KMS-11 (cell line): ENCODE measurements at regions not wholly inside any gene's neighbourhood (a gene's known extent, or its start where the extent isn't known, plus 50 kb on each side); places are given as distances from the start of the nearest gene placed in this dataset.

Experiments
- H2AFZ ChIP-seq: fragments of 200-600 bp; sonication (generic); 2 replicates; pipeline ENCODE4 v1.6.1; 2016; ENCODE audit warnings: antibody characterized with exemption, mixed run types, low read depth
- H3K27ac ChIP-seq: fragments of 200-600 bp; sonication (generic); 2 replicates; pipeline ENCODE4 v1.6.1; 2016; ENCODE audit warnings: mild to moderate bottlenecking, mixed run types
- H3K27me3 ChIP-seq: fragments of 200-600 bp; sonication (generic); 2 replicates; pipeline ENCODE4 v1.6.1; 2017; ENCODE audit warnings: mild to moderate bottlenecking, low read depth, mixed run types, moderate library complexity; ENCODE audit not compliant: insufficient read depth
- H3K36me3 ChIP-seq: fragments of 200-600 bp; sonication (generic); 2 replicates; pipeline ENCODE4 v1.6.1; 2017; ENCODE audit warnings: mild to moderate bottlenecking, mixed run types; ENCODE audit not compliant: insufficient read depth
- H3K4me1 ChIP-seq: fragments of 200-600 bp; sonication (generic); 2 replicates; pipeline ENCODE4 v1.6.1; 2016; ENCODE audit warnings: mild to moderate bottlenecking, low read depth, mixed run types; ENCODE audit not compliant: poor library complexity, severe bottlenecking
- H3K4me2 ChIP-seq: fragments of 200-600 bp; sonication (generic); 2 replicates; pipeline ENCODE4 v1.7.0; 2016; ENCODE audit warnings: mild to moderate bottlenecking, mixed run types
- H3K4me3 ChIP-seq: fragments of 200-600 bp; sonication (generic); IDR thresholded peaks from 2 replicates; pipeline ENCODE4 v1.6.1; 2017; ENCODE audit warnings: low read depth, low read length, mixed read lengths; ENCODE audit not compliant: insufficient read depth
- H3K79me2 ChIP-seq: fragments of 200-600 bp; sonication (generic); 2 replicates; pipeline ENCODE4 v1.6.1; 2016; ENCODE audit warnings: low read depth, mixed run types; ENCODE audit not compliant: insufficient read depth
- H3K9ac ChIP-seq: fragments of 200-600 bp; sonication (generic); 2 replicates; pipeline ENCODE4 v1.6.1; 2016; ENCODE audit warnings: mild to moderate bottlenecking, mixed run types
- H4K20me1 ChIP-seq: fragments of 200-600 bp; sonication (generic); 2 replicates; pipeline ENCODE4 v1.6.1; 2016; ENCODE audit warnings: mild to moderate bottlenecking, mixed run types; ENCODE audit not compliant: insufficient read depth
- TF ChIP-seq, protein P1 (sequence below): fragments of 200-600 bp; sonication (generic); conservative IDR thresholded peaks from 2 replicates; pipeline ENCODE4 v1.6.1; 2017; ENCODE audit warnings: low read depth, mild to moderate bottlenecking, antibody characterized with exemption, low read length, moderate library complexity, mixed read lengths

DNA sequence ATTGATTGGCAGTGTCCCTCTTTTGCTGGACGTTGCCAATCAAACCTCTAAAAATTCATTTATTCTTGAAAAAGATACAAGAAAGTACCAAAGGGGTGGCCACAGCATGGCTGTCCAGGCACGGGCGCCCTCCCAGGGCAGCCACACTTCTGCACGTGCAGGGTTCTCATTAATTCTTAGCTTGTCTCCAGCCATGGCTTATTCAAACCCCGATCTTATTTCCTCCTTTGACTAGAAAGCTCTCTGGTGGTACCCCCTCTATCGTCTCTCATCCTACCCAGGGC, 123.9 kb downstream of the CTTN start:
- TF ChIP-seq, protein P1, sequence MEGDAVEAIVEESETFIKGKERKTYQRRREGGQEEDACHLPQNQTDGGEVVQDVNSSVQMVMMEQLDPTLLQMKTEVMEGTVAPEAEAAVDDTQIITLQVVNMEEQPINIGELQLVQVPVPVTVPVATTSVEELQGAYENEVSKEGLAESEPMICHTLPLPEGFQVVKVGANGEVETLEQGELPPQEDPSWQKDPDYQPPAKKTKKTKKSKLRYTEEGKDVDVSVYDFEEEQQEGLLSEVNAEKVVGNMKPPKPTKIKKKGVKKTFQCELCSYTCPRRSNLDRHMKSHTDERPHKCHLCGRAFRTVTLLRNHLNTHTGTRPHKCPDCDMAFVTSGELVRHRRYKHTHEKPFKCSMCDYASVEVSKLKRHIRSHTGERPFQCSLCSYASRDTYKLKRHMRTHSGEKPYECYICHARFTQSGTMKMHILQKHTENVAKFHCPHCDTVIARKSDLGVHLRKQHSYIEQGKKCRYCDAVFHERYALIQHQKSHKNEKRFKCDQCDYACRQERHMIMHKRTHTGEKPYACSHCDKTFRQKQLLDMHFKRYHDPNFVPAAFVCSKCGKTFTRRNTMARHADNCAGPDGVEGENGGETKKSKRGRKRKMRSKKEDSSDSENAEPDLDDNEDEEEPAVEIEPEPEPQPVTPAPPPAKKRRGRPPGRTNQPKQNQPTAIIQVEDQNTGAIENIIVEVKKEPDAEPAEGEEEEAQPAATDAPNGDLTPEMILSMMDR: no peak

DNA sequence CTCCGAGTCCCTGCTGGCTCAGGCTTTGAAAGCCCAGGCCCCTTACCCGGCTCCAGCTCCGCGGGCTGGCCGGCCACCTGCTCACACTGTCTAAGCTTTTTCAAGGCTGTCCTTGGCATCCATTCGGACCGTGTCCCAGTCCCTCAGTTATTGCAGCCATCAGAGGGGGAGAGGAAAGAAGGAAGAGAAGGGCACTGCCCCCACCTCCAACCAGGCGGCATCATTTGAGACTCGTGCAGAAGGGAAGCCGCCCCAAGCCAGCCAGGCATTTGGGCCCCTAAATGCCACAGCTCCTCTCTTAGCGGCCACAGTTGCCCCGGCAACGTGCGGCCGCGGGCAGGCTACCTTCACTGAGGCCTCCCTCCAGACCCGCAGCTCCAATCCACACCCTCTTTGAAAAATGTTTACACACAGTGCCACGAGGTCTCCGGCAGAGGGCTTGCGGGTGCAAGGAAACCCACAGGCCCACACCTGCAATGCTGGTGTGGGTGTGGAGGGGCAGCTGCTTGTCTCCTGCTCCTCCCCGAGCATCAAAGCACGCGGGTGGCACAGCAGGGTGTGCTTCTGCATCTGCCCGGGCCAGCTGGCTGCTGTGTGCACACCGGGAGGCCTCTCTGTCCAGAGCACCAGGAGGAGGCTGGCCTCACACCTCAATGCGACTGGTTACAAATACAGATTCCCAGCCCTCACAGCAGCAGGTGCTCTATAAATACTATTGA, 124.4 kb downstream of the CTTN start:
- Histone ChIP-seq H3K4me3 (no peak overlapping the region), H3K79me2 (no peaks in the 10 kb centered on the region), H3K4me2 (peak overlapping the region; percentile 33; the same call in 1 of the 2 replicates), H3K4me1 (peaks cover 18% of the 10 kb centered on the region), H3K27me3 (no peaks in the 10 kb centered on the region), H2AFZ (no peak overlapping the region), H3K36me3 (no peaks in the 10 kb centered on the region), H3K27ac (no peak overlapping the region), H4K20me1 (no peaks in the 10 kb centered on the region), H3K9ac (no peak overlapping the region)
- TF ChIP-seq, protein P1: 0 out of 2 replicates have a peak, but pooled peaks have one; percentile 24

More for the DNA sequence above, 123.9 kb downstream of the CTTN start:
- H4K20me1 ChIP-seq: no peaks in the 10 kb centered on the region
- H3K4me1 ChIP-seq: peaks cover 18% of the 10 kb centered on the region
- H2AFZ ChIP-seq: no peak overlapping the region
- H3K27ac ChIP-seq: no peak overlapping the region
- H3K36me3 ChIP-seq: no peaks in the 10 kb centered on the region
- H3K4me3 ChIP-seq: no peak overlapping the region
- H3K27me3 ChIP-seq: no peaks in the 10 kb centered on the region
- H3K9ac ChIP-seq: no peak overlapping the region
- H3K79me2 ChIP-seq: no peaks in the 10 kb centered on the region
- H3K4me2 ChIP-seq: peak overlapping the region; percentile 33; the same call in 1 of the 2 replicates

GRCh38 chr11:70523384-70524095, 125.2 kb downstream of the CTTN start:
- Histone ChIP-seq H3K27ac (no peak overlapping the region), H3K79me2 (no peaks in the 10 kb centered on the region), H2AFZ (no peak overlapping the region), H3K9ac (no peak overlapping the region), H3K4me1 (peaks cover 18% of the 10 kb centered on the region), H3K36me3 (no peaks in the 10 kb centered on the region), H3K27me3 (no peaks in the 10 kb centered on the region), H4K20me1 (no peaks in the 10 kb centered on the region), H3K4me2 (no peak overlapping the region), H3K4me3 (no peak overlapping the region)
- TF ChIP-seq, protein P1: no peak

GRCh38 chr11:70524096-70524922, 126.0 kb downstream of the CTTN start:
- Histone ChIP-seq H3K27me3 (no peaks in the 10 kb centered on the region), H3K4me1 (peaks cover 18% of the 10 kb centered on the region), H4K20me1 (no peaks in the 10 kb centered on the region), H3K79me2 (no peaks in the 10 kb centered on the region), H3K36me3 (no peaks in the 10 kb centered on the region), H3K27ac (no peak overlapping the region), H3K4me3 (no peak overlapping the region), H3K9ac (no peak overlapping the region), H3K4me2 (no peak overlapping the region), H2AFZ (no peak overlapping the region)
- TF ChIP-seq, protein P1: no peak
